Activated CD4-positive, alpha-beta T cell treated with anti-CD3 and anti-CD28 coated beads, Interleukin-2, amount 50 U/mL, for 24 hours (primary cell): ENCODE measurements at regions not wholly inside any gene's neighbourhood (a gene's known extent, or its start where the extent isn't known, plus 50 kb on each side); places are given as distances from the start of the nearest gene placed in this dataset.

ENCODE experiments used
- DNase-seq, 2 donors: peaks; one replicate each; pipeline ENCODE4 v3.0.0-alpha.2; 2020; ENCODE audit warnings: low read depth in 1 of 2, low spot score in 1 of 2

DNA sequence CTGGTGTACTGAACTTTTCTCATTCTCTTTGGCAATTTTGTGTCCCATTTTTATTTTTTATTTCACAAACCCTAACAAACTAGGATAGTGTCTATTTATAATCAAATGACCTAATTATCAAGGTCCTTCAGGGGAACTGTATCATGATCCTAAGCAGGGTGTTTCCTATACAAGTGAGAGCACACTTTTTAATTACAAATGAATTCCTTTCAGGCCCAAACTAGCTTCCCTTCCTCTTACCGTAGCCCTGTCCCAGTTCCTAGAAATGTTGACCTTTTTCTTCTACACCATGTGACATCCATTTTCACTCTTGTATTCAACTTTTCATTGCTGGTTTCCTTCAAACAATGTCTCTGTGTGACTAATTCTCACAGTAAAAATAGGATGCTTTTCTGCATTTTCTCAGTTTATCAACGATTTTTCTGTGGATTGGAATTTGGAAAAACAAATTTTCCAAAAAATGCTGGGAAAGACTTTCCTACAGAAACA lies 411.4 kb downstream of the CCDC91 start:
- DNase-seq: no peak

DNA sequence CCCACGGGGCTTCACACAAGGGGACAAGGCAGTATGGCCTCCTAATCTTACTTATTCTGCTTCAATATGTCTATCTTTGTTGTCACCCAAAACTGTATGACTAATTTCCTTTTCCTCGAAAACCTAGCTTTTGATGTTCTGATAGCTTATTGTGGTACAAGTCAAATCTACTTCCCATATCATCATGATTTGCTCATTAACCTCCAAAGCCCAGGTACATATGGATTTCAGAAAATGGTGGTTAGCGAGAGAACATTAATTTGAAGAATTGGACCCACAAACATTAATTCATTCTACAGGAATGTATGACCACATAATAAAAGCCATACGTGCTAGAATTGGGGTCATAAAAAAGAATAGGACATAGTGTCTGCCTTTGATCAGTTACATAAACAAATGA lies 412.5 kb downstream of the CCDC91 start:
- no peak for DNase-seq

DNA sequence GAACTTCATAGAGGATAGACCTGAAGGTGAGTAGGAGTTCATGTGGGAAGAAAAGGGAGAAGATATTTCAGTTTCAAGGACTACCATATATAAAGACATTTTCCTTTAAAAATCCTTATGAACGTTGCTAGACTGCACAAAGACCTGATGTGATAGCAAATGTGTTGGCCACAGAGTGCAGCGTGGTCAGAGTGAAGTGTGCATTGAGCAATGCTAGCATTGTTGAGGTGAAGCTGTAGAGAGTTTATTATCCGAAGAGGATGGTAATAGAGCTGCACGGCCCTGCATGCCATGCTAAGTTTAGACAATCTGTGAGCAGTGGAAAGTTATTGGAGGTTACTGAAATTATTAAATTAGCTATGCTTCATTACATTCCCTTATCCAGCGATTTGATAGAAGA lies 413.0 kb downstream of the CCDC91 start:
- no peak for DNase-seq

DNA sequence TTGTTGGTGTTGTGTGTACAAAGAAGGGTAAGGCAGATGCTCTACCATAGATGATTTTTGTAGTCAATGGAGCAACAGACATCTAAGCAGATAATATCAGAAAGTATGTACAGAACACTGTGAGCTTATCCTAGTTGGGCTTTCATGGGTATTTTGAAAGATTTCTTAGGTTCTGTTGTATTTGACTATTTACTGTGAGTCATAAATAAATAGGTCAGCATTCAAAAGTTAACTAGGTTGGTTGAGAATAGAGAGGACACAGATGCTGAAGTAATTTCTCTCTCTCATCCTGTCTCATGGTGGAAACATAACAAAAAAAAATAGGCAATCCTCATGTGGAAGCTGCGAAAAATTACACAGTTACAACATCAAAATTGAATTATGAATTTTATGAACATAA lies 413.5 kb downstream of the CCDC91 start:
- no peak for DNase-seq

DNA sequence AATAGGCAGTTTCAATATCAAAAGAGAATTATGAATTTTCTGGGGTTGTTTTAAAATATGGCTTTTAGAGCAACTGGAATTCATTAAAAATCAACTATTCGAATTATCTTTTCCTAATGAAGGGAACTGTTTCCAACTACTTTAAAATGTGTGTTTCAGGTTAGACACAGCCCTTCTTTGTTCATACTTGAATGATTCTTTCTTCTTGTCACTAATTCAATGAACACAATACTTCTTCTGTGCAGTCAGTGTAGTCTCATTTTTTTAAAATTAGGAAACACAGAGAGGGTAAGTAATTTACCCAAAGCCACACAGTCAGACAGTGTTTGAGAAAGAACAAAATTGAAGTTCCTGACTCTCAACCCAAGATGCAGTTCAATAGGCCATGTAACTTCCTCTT lies 414.0 kb downstream of the CCDC91 start:
- no peak for DNase-seq

DNA sequence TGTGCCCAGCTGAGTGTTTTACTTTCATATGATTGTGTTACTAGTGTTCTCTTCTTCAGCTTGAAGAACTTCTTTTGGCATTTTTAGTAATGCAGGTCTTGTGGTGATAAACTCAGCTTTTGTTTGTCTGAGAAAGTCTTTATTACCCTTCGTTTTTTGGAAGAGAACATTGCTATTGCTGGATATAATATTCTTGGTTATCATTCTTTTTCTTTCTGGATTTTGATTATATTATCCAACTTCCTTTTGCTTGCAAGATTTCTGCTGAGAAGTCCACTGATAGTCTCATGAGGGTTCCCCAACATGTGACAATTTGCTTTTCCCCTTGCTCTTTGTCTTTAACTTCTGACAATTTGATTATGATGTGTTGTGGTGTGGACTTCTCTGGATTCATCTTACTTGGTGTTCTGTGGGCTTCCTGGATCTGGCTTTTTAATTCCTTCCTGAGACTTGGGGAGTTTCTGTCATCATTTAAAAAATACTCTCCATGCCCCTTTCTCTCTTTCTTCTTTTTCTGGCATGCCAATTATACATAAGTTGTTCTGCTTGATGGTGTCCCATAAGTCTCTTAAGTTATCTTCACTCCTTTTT lies 416.8 kb downstream of the CCDC91 start:
- DNase-seq: no peak

DNA sequence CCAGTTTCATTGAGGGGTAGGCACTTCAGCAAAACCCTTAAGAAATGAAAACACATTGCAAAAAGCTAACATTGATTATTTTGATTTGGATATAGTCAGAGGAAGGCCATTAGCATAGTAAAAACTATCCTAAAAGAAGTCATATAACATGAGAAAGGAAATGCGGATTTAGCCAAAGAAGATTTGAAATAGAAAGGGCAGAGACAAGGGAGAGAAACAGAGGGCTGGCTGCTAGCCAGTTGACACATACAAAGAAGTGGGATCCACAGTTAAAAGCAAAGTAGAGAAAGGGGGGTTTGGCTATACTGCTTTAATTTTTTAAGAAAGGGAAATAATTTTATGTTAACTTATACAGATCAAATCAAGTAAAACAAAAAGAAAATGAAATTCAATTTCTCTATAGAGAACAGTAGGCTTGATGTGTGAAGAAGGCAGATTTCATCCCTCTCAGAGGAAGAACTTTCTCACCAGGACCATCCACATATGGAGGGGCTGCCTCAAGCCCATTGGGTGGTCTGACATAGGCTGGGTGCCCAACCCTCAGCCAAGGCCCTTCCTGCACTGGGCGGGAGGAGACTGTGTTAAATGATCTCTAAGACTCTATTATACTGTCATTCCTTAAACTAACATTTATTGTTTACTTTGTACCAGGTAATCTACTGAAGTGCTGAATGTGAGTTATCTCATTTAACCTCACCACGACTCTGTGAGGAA lies 420.3 kb downstream of the CCDC91 start:
- DNase-seq: no peak

DNA sequence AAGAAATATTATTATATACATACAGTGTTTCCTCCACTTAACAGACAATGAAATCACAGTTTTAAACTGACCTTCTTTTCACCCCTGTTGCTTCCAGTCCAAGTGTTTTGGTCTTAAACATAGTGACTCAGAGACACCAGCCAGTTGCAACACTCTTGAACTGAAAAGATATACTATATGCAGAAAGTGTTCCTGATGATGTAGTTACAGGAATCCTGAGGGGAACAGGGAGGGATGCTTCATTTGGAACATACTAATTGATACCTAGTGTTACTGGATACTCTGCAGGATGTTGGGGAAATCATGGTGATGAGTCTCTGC lies 420.8 kb downstream of the CCDC91 start:
- no peak for DNase-seq

DNA sequence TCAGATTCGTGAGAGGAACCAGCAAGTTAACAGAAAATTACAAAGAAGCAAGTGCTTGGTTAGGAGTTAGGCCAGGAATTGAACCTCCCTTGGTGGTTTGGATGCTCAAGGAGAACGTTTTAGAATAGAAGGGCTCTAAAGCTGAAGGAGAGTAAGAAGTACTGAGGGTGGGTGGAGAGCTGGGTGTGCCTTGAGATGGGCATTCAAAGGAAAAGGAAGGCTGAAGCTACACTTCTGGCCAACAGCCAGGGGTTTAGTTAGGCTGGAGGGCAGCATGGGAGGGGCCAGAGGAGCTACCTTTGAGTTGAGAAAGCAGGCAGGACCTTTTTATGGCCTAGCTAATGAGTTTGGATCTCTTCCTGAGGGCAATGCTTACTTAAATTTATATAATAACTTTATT lies 421.2 kb downstream of the CCDC91 start:
- no peak for DNase-seq

DNA sequence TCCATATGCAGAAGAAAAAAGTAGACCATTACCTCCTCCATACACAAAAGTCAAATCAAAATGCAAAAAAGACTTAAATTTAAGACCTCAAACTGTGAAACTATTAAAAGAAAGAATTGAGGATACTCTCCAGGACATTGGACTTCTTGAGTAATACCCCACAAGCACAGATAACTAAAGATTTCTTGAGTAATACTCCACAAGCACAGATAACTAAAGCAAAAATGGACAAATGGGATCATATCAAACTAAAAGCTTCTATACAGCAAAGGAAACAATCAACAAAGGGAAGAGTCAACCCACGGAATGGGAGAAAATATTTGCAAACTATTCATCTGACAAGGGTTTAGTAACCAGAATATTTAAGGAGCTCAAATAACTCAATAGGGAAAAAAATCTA lies 427.9 kb downstream of the CCDC91 start:
- DNase-seq: no peak

DNA sequence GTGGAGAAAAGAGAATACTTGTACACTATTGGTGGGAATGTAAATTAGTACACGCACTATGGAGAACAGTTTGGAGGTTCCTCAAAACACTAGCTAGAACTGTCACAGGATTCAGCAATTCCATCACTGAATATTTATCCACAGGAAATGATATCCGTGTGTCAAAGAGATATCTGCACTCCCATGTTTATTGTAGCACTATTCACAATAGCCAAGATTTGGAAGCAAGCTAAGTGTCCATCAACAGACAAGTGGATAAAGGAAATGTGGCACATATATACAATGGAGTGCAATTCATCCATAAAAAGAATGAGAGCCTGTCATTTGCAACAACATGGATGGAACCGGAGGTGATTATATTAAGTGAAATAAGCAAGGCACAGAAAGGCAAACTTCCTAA lies 428.5 kb downstream of the CCDC91 start:
- no peak for DNase-seq

DNA sequence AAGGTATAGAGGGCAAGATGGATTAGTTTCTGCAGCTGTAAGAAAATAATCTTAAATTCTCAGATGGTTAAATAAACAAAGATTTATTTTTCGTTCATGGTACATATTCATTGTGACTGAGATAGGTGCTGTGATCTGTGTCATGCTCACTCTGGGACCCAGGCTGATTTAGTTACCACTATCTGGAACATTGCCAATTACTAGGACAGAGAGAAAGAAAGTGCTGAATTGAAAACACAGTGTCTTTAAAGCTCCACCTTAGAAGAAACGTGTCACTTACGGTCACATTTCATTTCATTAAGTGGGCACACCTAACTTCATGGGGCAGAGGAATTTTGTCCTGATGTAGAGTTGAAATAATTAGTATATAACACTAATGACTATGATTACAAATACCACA lies 430.0 kb downstream of the CCDC91 start:
- no peak for DNase-seq

DNA sequence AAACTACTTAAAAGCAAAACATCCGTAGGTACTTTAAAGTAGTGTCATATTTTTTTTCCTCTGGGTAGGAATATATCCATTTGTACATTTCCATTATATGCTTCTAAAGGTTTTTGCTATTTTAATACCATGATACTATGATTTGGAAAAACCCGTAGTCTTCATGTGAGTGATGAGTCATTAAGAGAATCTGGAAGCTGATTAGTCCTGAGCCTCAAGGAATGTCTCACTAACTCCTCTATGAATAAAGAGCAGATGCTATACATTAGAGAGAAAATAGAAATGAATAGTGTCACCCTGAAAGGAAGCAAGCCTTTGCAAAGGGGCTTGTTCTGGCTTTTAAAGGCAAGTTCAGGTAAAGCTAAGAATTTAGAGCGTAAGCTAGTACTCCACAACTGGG lies 432.1 kb downstream of the CCDC91 start:
- no peak for DNase-seq

DNA sequence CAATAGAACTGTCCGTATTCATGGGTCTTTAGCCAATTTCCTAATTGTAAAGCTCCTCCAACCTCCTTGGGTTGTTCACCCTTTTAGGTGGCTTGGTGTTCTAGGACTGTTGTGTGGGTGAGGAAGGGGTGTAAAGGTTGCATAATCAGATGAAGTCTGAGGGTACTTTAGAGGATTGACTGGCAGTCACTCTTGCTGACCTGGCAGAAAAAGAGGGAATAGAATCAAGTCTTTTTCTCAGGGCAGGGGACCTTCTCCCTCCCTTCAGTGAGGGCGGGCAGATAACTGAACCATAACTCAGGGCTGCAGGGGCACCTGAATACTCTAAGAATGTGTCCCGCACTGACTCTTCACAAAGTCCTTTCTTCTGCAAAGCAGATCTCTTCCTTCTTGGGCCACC lies 436.2 kb downstream of the CCDC91 start:
- no peak for DNase-seq

DNA sequence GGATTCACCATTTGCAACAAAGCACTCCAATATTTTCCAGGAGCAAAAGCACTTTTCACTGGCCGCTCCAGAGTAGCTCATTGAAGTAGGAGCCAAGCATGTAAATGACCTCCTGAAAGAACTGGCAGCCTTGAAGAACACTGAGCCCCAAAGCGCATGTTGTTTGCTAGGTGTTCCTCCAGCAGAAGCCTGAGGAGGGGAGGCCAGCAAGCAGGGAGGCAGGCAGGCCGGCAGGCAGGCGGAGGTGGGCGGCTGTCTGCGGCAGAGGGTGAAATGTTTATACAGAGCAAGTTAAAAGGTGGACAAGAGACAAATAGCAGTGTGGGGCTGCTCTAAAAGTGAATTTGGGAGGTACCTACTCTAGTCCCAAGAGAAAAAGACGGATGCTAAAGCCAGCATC lies 439.4 kb downstream of the CCDC91 start:
- no peak for DNase-seq

DNA sequence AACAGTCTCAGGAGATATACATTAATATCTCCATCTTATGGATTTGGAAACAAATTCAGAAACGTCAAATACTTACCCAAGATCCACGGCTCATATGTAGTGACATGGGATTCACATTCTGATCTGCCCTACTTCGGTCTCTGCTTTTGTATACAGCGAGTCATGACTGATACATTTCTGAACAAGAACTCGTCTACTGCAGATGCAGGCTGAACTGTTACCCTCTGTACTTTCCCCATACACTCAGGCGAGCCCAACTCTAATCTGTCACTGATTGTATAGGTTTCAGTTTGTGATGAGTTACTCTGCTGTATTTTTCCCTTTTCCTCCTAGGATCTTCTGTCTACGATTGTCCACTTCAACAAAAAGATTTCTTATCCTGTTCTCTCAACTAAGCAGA lies 441.6 kb downstream of the CCDC91 start:
- no peak for DNase-seq

DNA sequence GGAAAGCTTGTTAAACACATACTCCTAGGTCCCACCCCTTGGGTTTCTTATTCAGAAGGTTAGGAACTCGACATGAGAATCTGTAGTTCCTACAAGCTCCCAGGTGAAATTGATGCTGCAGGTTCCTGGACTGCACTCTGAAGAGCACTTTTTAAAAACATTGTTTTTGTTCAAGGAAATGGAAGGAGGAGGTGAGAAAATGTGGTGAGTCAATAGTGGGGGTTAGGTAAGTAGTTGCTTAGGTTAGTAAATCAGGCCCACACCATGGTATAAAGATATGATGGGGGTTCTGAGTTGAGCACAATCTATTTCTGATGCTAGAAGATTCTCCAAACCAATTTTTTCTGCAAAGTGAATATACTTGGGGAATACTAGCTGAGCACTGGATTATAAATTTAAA lies 450.3 kb downstream of the CCDC91 start:
- no peak for DNase-seq

DNA sequence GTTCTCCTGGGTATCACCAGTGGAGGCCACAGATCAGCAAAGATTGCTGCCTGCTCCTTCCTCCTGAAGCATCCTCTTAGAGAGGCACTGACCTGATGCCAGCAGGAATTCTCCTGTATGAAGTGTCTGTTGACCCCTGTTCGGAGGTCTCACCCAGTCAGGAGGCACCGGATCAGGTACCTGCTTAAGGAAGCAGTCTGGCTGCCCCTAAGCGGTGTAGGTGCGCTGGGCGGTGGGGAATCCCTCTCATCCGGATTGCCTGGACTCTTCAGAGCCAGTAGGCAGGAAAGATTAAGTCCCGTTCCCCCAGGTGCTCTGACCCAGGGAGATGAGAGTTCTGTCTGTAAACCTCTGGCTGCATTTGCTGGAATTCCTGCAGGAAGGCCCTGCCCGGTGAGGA lies 455.2 kb downstream of the CCDC91 start:
- no peak for DNase-seq

DNA sequence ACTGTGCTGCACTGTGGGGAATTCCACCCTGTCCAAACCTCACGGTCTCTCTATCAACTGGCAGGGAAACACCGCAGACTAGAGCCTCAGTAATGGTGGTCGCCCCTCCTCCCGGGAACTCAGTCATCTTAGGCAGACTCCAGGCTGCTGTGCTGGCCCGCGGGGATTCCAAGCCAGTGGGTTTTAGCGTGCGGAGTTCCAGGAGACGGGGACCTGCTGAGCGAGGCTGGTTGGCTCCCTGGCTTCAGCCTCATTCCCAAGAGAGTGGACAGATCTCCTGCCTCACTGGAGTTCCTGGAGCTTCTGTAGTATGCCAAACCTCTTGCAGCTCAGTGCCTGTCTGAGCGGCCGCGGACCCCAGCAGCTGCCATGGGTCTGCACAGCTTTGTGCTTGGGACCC lies 455.6 kb downstream of the CCDC91 start:
- DNase-seq: no peak

DNA sequence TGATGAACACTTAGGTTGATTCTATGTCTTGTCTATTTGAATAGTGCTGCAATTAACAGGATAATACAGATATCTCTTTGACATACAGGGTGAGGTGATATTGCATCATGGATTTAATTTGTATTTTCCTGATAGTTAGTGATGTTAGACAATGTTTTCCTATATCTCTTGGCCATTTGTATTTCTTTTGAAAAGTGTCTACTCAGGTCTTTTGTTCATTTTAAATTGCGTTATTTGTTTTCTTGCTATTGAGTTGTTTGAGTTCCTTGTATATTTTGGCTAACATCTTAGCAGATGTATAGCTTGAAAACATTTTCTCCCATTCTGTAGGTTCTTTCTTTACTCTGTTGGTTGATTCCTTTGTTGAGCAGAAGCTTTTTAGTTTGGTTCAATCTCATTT lies 460.6 kb downstream of the CCDC91 start:
- no peak for DNase-seq

DNA sequence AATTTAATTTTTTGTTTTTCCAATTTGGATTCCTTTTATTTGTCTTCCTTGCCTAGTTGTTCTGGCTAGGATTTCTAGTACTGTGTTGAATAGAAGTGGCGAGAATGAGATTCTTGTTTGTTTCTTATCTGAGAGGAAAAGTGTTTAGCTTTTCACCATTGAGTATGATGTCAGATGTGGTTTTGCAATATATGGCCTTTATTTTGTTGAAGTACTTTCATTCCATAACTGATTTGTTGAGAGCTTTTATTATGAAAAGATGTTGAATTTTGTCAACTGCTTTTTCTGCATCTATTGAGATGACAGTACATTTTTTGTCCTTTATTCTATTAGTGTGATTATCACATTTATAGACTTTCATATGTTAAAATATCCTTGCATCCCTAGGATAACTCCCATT lies 462.0 kb downstream of the CCDC91 start:
- DNase-seq: no peak

DNA sequence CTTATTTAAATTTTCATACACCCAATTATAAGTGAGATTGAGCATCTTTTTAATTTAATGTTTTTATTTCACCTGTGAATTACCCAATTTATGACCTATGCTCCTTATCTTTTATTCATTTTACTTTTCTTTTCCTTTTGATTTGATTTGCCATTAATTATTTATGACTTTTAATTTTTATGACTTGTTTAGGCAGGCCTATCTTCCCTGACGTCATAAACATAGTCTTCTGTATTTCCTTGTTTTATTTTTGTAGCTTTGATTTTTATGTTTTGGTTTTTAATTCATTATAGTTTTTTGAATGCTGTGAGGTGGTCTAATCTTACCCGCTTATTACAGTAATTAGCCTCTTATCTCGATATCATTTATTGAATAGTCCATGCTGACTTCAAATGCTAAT lies 467.1 kb upstream of the FAR2 start:
- DNase-seq: no peak

DNA sequence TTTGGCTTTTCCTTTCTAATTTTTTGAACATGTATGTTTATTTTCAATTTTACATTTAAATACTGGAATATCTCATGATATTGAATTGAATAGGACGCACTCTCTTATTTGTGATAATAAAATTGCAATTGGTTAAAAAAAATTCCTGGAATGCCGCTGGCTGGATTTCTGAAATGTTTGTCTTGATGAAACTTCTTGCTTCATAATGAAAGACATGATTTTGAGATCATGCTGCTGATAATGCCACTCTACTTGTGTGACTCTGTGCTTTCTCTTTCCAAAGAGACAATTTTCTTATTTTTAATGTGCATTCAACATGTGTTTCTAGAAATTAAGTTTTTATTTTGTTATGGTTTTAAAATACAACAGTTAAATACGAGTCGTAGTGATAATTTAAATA lies 465.7 kb upstream of the FAR2 start:
- no peak for DNase-seq
